Suprapubic skin (tissue), 4 donors: ENCODE measurements at regions not wholly inside any gene's neighbourhood (a gene's known extent, or its start where the extent isn't known, plus 50 kb on each side); places are given as distances from the start of the nearest gene placed in this dataset.

ENCODE experiments used
- DNase-seq, 2 donors: peaks; one replicate each; pipeline ENCODE4 v3.0.0-alpha.2; 2019; ENCODE audit warnings: low spot score in 2 of 2
- H3K27ac ChIP-seq: fragments of 200-600 bp; sonication (generic); one replicate; pipeline ENCODE4 v1.5.1; 2019
- H3K27me3 ChIP-seq: fragments of 200-600 bp; sonication (generic); one replicate; pipeline ENCODE4 v1.5.1; 2019
- H3K36me3 ChIP-seq: fragments of 200-600 bp; sonication (generic); one replicate; pipeline ENCODE4 v1.5.1; 2019
- H3K4me1 ChIP-seq: fragments of 200-600 bp; sonication (generic); one replicate; pipeline ENCODE4 v1.5.1; 2019
- H3K4me3 ChIP-seq: fragments of 200-600 bp; sonication (generic); one replicate; pipeline ENCODE4 v1.5.1; 2019; ENCODE audit warnings: mild to moderate bottlenecking
- H3K9me3 ChIP-seq: fragments of 200-600 bp; sonication (generic); one replicate; pipeline ENCODE4 v1.5.1; 2019
- EP300 ChIP-seq: sonication (generic); formaldehyde crosslinking; IDR thresholded peaks from one replicate; pipeline ENCODE4 v1.6.1; 2017; ENCODE audit warnings: antibody characterized with exemption
- POLR2A ChIP-seq, 2 donors: fragments of 450-650 bp; IDR thresholded peaks; one replicate each; pipeline ENCODE4 v1.6.1; 2017; ENCODE audit warnings: antibody characterized with exemption in 2 of 2, mild to moderate bottlenecking in 2 of 2, moderate library complexity in 2 of 2
- POLR2AphosphoS5 ChIP-seq, 3 donors: sonication (generic); formaldehyde crosslinking; IDR thresholded peaks; one replicate each; pipeline ENCODE4 v1.6.1; 2017; ENCODE audit warnings: antibody characterized with exemption in 3 of 3
- WGBS: methylation state at CpG from one replicate; pipeline ENCODE4 v1.1.5; 2018; 5-methylcytosine and 5-hydroxymethylcytosine counted together
- TF ChIP-seq, protein P1 (sequence below), 2 donors: fragments of 200-600 bp in 1 of 2; fragments of 450-650 bp in 1 of 2; sonication (generic) in 1 of 2; IDR thresholded peaks; one replicate each; pipeline ENCODE4 v1.5.1; 2016 to 2019; ENCODE audit warnings: antibody characterized with exemption in 2 of 2, mild to moderate bottlenecking in 1 of 2, moderate library complexity in 1 of 2

DNA sequence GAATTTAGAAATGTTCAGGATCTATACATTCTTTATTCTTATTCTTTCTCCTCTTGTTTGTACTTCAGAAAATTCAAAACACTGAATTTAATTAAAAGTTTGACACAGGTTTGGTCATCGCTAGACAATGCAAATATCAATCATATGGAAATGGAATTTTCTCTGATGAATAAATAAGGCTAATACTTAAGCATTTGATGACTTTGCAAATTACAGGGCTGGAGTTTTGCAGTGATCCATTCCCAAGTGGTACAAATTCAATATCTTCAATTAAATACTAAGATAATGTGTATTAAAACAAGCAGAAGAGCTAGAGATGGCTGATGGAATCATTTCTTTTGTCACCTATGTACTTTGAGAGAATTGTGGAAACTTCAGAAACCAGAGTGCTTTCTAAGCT, 439.6 kb downstream of the DYNC2H1 start:
- no peaks in the 10 kb centered on the region for H3K4me1 ChIP-seq
- 91% methylated on average over 1 of the region's 1 CpG for WGBS
- no peak for DNase-seq
- TF ChIP-seq EP300 (no peak), POLR2AphosphoS5 (IDR thresholded peaks at IDR 0.05) (no peak), POLR2A (IDR thresholded peaks at IDR 0.05) (no peak)
- TF ChIP-seq, protein P1, sequence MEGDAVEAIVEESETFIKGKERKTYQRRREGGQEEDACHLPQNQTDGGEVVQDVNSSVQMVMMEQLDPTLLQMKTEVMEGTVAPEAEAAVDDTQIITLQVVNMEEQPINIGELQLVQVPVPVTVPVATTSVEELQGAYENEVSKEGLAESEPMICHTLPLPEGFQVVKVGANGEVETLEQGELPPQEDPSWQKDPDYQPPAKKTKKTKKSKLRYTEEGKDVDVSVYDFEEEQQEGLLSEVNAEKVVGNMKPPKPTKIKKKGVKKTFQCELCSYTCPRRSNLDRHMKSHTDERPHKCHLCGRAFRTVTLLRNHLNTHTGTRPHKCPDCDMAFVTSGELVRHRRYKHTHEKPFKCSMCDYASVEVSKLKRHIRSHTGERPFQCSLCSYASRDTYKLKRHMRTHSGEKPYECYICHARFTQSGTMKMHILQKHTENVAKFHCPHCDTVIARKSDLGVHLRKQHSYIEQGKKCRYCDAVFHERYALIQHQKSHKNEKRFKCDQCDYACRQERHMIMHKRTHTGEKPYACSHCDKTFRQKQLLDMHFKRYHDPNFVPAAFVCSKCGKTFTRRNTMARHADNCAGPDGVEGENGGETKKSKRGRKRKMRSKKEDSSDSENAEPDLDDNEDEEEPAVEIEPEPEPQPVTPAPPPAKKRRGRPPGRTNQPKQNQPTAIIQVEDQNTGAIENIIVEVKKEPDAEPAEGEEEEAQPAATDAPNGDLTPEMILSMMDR (IDR thresholded peaks at IDR 0.05) = no peak
- H3K36me3 ChIP-seq = no peaks in the 10 kb centered on the region
- no peaks in the 10 kb centered on the region for H3K27me3 ChIP-seq
- no peak overlapping the region for H3K27ac ChIP-seq
- H3K9me3 ChIP-seq = no peaks in the 10 kb centered on the region
- H3K4me3 ChIP-seq = no peak overlapping the region

GRCh38 chr11:103550811-103551210, 441.6 kb downstream of the DYNC2H1 start:
- Histone ChIP-seq H3K27me3 (no peaks in the 10 kb centered on the region), H3K4me3 (no peak overlapping the region), H3K27ac (no peak overlapping the region), H3K4me1 (no peaks in the 10 kb centered on the region), H3K9me3 (no peaks in the 10 kb centered on the region), H3K36me3 (no peaks in the 10 kb centered on the region)
- TF ChIP-seq POLR2A (IDR thresholded peaks at IDR 0.05) (no peak), EP300 (no peak), POLR2AphosphoS5 (IDR thresholded peaks at IDR 0.05) (no peak)
- TF ChIP-seq, protein P1 (IDR thresholded peaks at IDR 0.05) = no peak
- WGBS = 84% methylated on average over 1 of the region's 1 CpG
- no peak for DNase-seq

DNA sequence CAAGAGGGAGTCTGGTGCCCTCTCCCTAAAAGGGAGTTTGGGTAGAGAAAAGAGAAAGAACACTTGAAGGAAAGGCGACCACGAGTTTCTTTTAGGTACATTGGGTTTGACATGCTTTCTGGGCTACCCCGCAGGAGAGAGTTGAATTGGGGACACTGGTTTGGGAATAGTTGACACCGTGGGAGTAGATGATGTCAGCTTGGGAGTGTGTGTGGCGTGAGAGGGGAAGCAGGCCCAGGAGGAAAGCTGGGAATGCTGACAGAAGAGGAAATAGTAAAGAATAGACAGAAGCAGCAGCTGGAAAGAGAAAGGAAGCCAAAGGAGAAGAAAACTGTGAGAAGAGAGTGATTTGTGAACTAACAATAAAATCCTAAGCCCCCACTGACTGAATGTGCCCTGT, 442.9 kb downstream of the DYNC2H1 start:
- WGBS = 73% methylated on average over 5 of the region's 5 CpGs
- no peak for TF ChIP-seq POLR2AphosphoS5 (IDR thresholded peaks at IDR 0.05)
- TF ChIP-seq POLR2A (IDR thresholded peaks at IDR 0.05) = no peak
- no peaks in the 10 kb centered on the region for H3K9me3 ChIP-seq

DNA sequence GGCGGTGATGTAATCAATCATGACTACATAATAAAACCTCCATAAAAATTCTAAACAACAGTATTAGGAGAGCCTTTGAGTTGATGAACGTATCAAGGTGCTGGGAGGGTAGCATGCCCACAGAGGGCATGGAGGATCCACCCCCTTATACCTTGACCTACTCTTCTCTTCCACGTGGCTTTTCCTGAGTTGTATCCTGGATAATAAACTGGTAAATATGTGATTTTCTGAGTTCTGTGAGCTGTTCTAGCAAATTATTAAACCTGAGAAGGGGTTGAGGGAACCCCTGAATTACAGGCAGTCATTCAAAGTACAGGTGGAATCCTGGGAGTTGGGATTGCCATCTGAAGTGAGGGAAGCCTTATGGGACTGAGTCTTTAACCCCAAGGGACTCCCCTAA, 446.9 kb downstream of the DYNC2H1 start:
- Histone ChIP-seq H3K9me3 (no peaks in the 10 kb centered on the region), H3K36me3 (no peaks in the 10 kb centered on the region), H3K27me3 (no peaks in the 10 kb centered on the region), H3K4me1 (no peaks in the 10 kb centered on the region), H3K27ac (no peak overlapping the region), H3K4me3 (no peak overlapping the region)
- TF ChIP-seq EP300 (no peak), POLR2A (IDR thresholded peaks at IDR 0.05) (no peak), POLR2AphosphoS5 (IDR thresholded peaks at IDR 0.05) (no peak)
- TF ChIP-seq, protein P1 (IDR thresholded peaks at IDR 0.05) = no peak
- DNase-seq = no peak
- 73% methylated on average over 3 of the region's 3 CpGs for whole genome bisulfite sequencing

More for the DNA sequence above, 442.9 kb downstream of the DYNC2H1 start:
- DNase-seq = no peak
- Histone ChIP-seq H3K4me1 (no peaks in the 10 kb centered on the region), H3K36me3 (no peaks in the 10 kb centered on the region), H3K27me3 (no peaks in the 10 kb centered on the region), H3K4me3 (no peak overlapping the region), H3K27ac (no peak overlapping the region)

DNA sequence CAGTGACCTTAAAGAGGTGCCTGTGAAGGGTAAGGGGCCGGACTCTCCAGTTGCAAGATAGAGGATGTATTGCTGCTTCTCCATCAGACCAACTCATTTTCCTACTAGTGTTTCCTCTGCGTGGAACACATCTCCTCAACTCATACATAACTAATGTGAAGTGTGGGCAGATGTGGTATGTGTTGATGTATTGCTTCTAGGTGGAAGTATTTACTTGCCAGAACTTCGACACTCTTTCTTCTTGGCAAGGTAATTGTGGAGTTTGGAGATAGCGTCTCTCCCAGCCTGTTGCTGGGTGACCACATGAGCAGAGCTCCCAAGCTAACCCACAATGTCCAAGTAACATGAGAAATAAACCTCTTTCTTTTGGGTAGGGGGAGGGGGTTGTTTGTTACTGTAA, 456.9 kb downstream of the DYNC2H1 start:
- Histone ChIP-seq H3K27me3 (no peaks in the 10 kb centered on the region), H3K4me3 (no peak overlapping the region), H3K9me3 (no peaks in the 10 kb centered on the region), H3K27ac (no peak overlapping the region), H3K4me1 (no peaks in the 10 kb centered on the region), H3K36me3 (no peaks in the 10 kb centered on the region)
- TF ChIP-seq, protein P1 (IDR thresholded peaks at IDR 0.05) = no peak
- TF ChIP-seq POLR2A (IDR thresholded peaks at IDR 0.05) (no peak), POLR2AphosphoS5 (IDR thresholded peaks at IDR 0.05) (no peak), EP300 (no peak)
- no peak for DNase-seq
- 67% methylated on average over 4 of the region's 4 CpGs for WGBS

GRCh38 chr11:103581760-103582159, 454.7 kb upstream of the DDI1 start:
- TF ChIP-seq, protein P1 (IDR thresholded peaks at IDR 0.05) = no peak
- no peak for TF ChIP-seq EP300
- TF ChIP-seq POLR2A (IDR thresholded peaks at IDR 0.05) = no peak
- TF ChIP-seq POLR2AphosphoS5 (IDR thresholded peaks at IDR 0.05) = no peak
- Histone ChIP-seq H3K4me3 (no peak overlapping the region), H3K27ac (no peak overlapping the region), H3K36me3 (no peaks in the 10 kb centered on the region), H3K4me1 (no peaks in the 10 kb centered on the region), H3K27me3 (no peaks in the 10 kb centered on the region), H3K9me3 (no peaks in the 10 kb centered on the region)
- 40% methylated on average over 2 of the region's 2 CpGs for WGBS
- no peak for DNase-seq
